ENCODE measurements at regions not wholly inside any gene's neighbourhood (a gene's known extent, or its start where the extent isn't known, plus 50 kb on each side); places are given as distances from the start of the nearest gene placed in this dataset.

GRCh38 chr2:17239550-17239949, 278.7 kb downstream of the RAD51AP2 start:
- H3K79me2 ChIP-seq (ENCODE audit: insufficient read depth, low read length): no peaks in the 10 kb centered on the region
- H3K56ac ChIP-seq (ENCODE audit: insufficient read length, low read depth, low read length): no peak overlapping the region
- no peak overlapping the region for H2AFZ ChIP-seq (ENCODE audit: low read length)
- no peaks in the 10 kb centered on the region for H3K79me1 ChIP-seq (ENCODE audit: insufficient read depth, low read depth, low read length, poor library complexity, severe bottlenecking)
- TF ChIP-seq, protein P1, sequence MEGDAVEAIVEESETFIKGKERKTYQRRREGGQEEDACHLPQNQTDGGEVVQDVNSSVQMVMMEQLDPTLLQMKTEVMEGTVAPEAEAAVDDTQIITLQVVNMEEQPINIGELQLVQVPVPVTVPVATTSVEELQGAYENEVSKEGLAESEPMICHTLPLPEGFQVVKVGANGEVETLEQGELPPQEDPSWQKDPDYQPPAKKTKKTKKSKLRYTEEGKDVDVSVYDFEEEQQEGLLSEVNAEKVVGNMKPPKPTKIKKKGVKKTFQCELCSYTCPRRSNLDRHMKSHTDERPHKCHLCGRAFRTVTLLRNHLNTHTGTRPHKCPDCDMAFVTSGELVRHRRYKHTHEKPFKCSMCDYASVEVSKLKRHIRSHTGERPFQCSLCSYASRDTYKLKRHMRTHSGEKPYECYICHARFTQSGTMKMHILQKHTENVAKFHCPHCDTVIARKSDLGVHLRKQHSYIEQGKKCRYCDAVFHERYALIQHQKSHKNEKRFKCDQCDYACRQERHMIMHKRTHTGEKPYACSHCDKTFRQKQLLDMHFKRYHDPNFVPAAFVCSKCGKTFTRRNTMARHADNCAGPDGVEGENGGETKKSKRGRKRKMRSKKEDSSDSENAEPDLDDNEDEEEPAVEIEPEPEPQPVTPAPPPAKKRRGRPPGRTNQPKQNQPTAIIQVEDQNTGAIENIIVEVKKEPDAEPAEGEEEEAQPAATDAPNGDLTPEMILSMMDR (conservative IDR thresholded peaks at IDR 0.05): no peak
- no CpG with 5 or more reads among the region's 3 CpGs for WGBS (ENCODE audit: extremely low coverage, insufficient read length, low lambda C conversion rate)
- no peaks in the 10 kb centered on the region for H3K9me3 ChIP-seq (ENCODE audit: control insufficient read depth, low read depth, low read length)
- Mint-ChIP-seq H3K27ac (no peak overlapping the region), H3K4me1 (no peaks in the 10 kb centered on the region), H3K27me3 (ENCODE audit: low read depth) (peaks cover 1% of the 10 kb centered on the region; the same call in 1 of the 2 replicates), H3K36me3 (ENCODE audit: insufficient read depth in 1 of 3, low read depth in 3 of 3) (no peaks in the 10 kb centered on the region), H3K9me3 (no peaks in the 10 kb centered on the region), H3K4me3 (no peak overlapping the region)
- no peak overlapping the region for H3K18ac ChIP-seq (ENCODE audit: insufficient read length, low read depth, low read length)
- H3K23me2 ChIP-seq (ENCODE audit: insufficient read length, low read depth, low read length, poor library complexity, severe bottlenecking): no peaks in the 10 kb centered on the region
- H2BK120ac ChIP-seq (ENCODE audit: low read depth, low read length, poor library complexity, severe bottlenecking): no peak overlapping the region
- no peaks in the 10 kb centered on the region for H4K20me1 ChIP-seq (ENCODE audit: control insufficient read depth, insufficient read depth, insufficient read length)
- DNase-seq: no peak
- no peak overlapping the region for H2BK5ac ChIP-seq (ENCODE audit: insufficient read length, low read length)
- no peak overlapping the region for H2BK20ac ChIP-seq (ENCODE audit: low read depth, low read length, poor library complexity, severe bottlenecking)
- H4K5ac ChIP-seq (ENCODE audit: insufficient read length, low read depth, low read length): no peak overlapping the region
- no peaks in the 10 kb centered on the region for H3K27me3 ChIP-seq (ENCODE audit: insufficient read depth, low read length)
- H3K4me1 ChIP-seq (ENCODE audit: insufficient read depth, low read length): no peaks in the 10 kb centered on the region
- no peak overlapping the region for H4K8ac ChIP-seq (replicated peaks; ENCODE audit: insufficient read length, low read depth, low read length)
- H2BK15ac ChIP-seq (ENCODE audit: low read depth, low read length): no peak overlapping the region
- no peak overlapping the region for H2BK12ac ChIP-seq (ENCODE audit: insufficient read length, low read depth, low read length)
- H4K91ac ChIP-seq (ENCODE audit: insufficient read length, low read depth, low read length): no peak overlapping the region
- no peak overlapping the region for H3K14ac ChIP-seq (ENCODE audit: insufficient read depth, low read length)
- H2AK5ac ChIP-seq (ENCODE audit: insufficient read length, low read length): no peak overlapping the region
- no peak overlapping the region for H3K27ac ChIP-seq (ENCODE audit: insufficient read length, low read depth, low read length)
- H3K4me2 ChIP-seq (ENCODE audit: insufficient read depth, insufficient read length, low read length): no peak overlapping the region
- no peak overlapping the region for H3T11ph ChIP-seq (ENCODE audit: low read length)
- H3K9ac ChIP-seq (ENCODE audit: extremely low read depth, insufficient read length, low read length): no peak overlapping the region
- no peak overlapping the region for H3K4ac ChIP-seq (ENCODE audit: low read depth, low read length)
- no peak overlapping the region for H3K23ac ChIP-seq (ENCODE audit: insufficient read length, low read depth, low read length)

Measured in H9 (cell line).